ENCODE measurements at regions not wholly inside any gene's neighbourhood (a gene's known extent, or its start where the extent isn't known, plus 50 kb on each side); places are given as distances from the start of the nearest gene placed in this dataset.

GRCh38 chr2:217749008-217749407 is 253.8 kb downstream of the TNS1 start:
- Histone ChIP-seq H3K27ac (ENCODE audit: low read length) (peak overlapping the region; percentile 11), H3K4me3 (ENCODE audit: low read length) (no peak overlapping the region), H3K36me3 (ENCODE audit: control insufficient read depth, insufficient read depth, low read length) (no peaks in the 10 kb centered on the region), H3K4me1 (ENCODE audit: control insufficient read depth, insufficient read depth, low read length) (peaks cover 58% of the 10 kb centered on the region), H3K9me3 (replicated peaks; ENCODE audit: control insufficient read depth, low read depth, low read length) (peaks cover 5% of the 10 kb centered on the region), H3K27me3 (ENCODE audit: control insufficient read depth, insufficient read depth, low read length) (no peaks in the 10 kb centered on the region)
- 30% methylated on average over 3 of the region's 5 CpGs for WGBS (ENCODE audit: insufficient coverage)
- peak; percentile 44 for DNase-seq

- 73% methylated on average over 2 of the region's 3 CpGs for WGBS (ENCODE audit: insufficient coverage)
- DNase-seq = no peak
- Histone ChIP-seq H3K4me3 (ENCODE audit: low read length) (no peak overlapping the region), H3K27me3 (ENCODE audit: control insufficient read depth, insufficient read depth, low read length) (no peaks in the 10 kb centered on the region), H3K27ac (ENCODE audit: low read length) (no peak overlapping the region), H3K36me3 (ENCODE audit: control insufficient read depth, insufficient read depth, low read length) (no peaks in the 10 kb centered on the region), H3K4me1 (ENCODE audit: control insufficient read depth, insufficient read depth, low read length) (peaks cover 60% of the 10 kb centered on the region), H3K9me3 (replicated peaks; ENCODE audit: control insufficient read depth, low read depth, low read length) (peaks cover 5% of the 10 kb centered on the region)
These were observed 256.0 kb downstream of the TNS1 start for GRCh38 chr2:217746808-217747207.

GRCh38 chr2:217743966-217744761 is 258.6 kb downstream of the TNS1 start:
- peak; percentile 91 for DNase-seq
- H3K4me1 ChIP-seq (ENCODE audit: control insufficient read depth, insufficient read depth, low read length) = peaks cover 71% of the 10 kb centered on the region
- peak overlapping the region; percentile 79 for H3K27ac ChIP-seq (ENCODE audit: low read length)
- no peak overlapping the region for H3K4me3 ChIP-seq (ENCODE audit: low read length)
- H3K36me3 ChIP-seq (ENCODE audit: control insufficient read depth, insufficient read depth, low read length) = no peaks in the 10 kb centered on the region
- no peaks in the 10 kb centered on the region for H3K27me3 ChIP-seq (ENCODE audit: control insufficient read depth, insufficient read depth, low read length)
- 15% methylated on average over 1 of the region's 6 CpGs for WGBS (ENCODE audit: insufficient coverage)
- peaks cover 5% of the 10 kb centered on the region for H3K9me3 ChIP-seq (replicated peaks; ENCODE audit: control insufficient read depth, low read depth, low read length)

GRCh38 chr2:217743407-217743806 is 259.4 kb downstream of the TNS1 start:
- WGBS (ENCODE audit: insufficient coverage) = 100% methylated on average over 1 of the region's 2 CpGs
- H3K9me3 ChIP-seq (replicated peaks; ENCODE audit: control insufficient read depth, low read depth, low read length) = peaks cover 5% of the 10 kb centered on the region
- peaks cover 3% of the 10 kb centered on the region for H3K36me3 ChIP-seq (ENCODE audit: control insufficient read depth, insufficient read depth, low read length)
- no peaks in the 10 kb centered on the region for H3K27me3 ChIP-seq (ENCODE audit: control insufficient read depth, insufficient read depth, low read length)
- peaks cover 72% of the 10 kb centered on the region for H3K4me1 ChIP-seq (ENCODE audit: control insufficient read depth, insufficient read depth, low read length)
- H3K4me3 ChIP-seq (ENCODE audit: low read length) = no peak overlapping the region
- no peak for DNase-seq
- peak overlapping the region; percentile 79 for H3K27ac ChIP-seq (ENCODE audit: low read length)

GRCh38 chr2:217742841-217743240 is 260.0 kb downstream of the TNS1 start:
- DNase-seq = peak; percentile 64
- H3K4me3 ChIP-seq (ENCODE audit: low read length) = no peak overlapping the region
- H3K36me3 ChIP-seq (ENCODE audit: control insufficient read depth, insufficient read depth, low read length) = peaks cover 7% of the 10 kb centered on the region
- peak overlapping the region; percentile 30 for H3K27ac ChIP-seq (ENCODE audit: low read length)
- H3K27me3 ChIP-seq (ENCODE audit: control insufficient read depth, insufficient read depth, low read length) = no peaks in the 10 kb centered on the region
- 73% methylated on average over 2 of the region's 5 CpGs for WGBS (ENCODE audit: insufficient coverage)
- H3K9me3 ChIP-seq (replicated peaks; ENCODE audit: control insufficient read depth, low read depth, low read length) = peaks cover 5% of the 10 kb centered on the region
- peaks cover 75% of the 10 kb centered on the region for H3K4me1 ChIP-seq (ENCODE audit: control insufficient read depth, insufficient read depth, low read length)

GRCh38 chr2:217742276-217742675 is 260.5 kb downstream of the TNS1 start:
- H3K36me3 ChIP-seq (ENCODE audit: control insufficient read depth, insufficient read depth, low read length) = peaks cover 7% of the 10 kb centered on the region
- DNase-seq = no peak
- no CpG with 5 or more reads among the region's 4 CpGs for WGBS (ENCODE audit: insufficient coverage)
- H3K4me1 ChIP-seq (ENCODE audit: control insufficient read depth, insufficient read depth, low read length) = peaks cover 72% of the 10 kb centered on the region
- H3K9me3 ChIP-seq (replicated peaks; ENCODE audit: control insufficient read depth, low read depth, low read length) = peaks cover 5% of the 10 kb centered on the region
- H3K27ac ChIP-seq (ENCODE audit: low read length) = peak overlapping the region; percentile 30
- no peak overlapping the region for H3K4me3 ChIP-seq (ENCODE audit: low read length)
- no peaks in the 10 kb centered on the region for H3K27me3 ChIP-seq (ENCODE audit: control insufficient read depth, insufficient read depth, low read length)

- H3K36me3 ChIP-seq (ENCODE audit: control insufficient read depth, insufficient read depth, low read length) = peaks cover 7% of the 10 kb centered on the region
- 94% methylated on average over 2 of the region's 6 CpGs for WGBS (ENCODE audit: insufficient coverage)
- no peaks in the 10 kb centered on the region for H3K27me3 ChIP-seq (ENCODE audit: control insufficient read depth, insufficient read depth, low read length)
- peak overlapping the region; percentile 87 for H3K27ac ChIP-seq (ENCODE audit: low read length)
- peaks cover 5% of the 10 kb centered on the region for H3K9me3 ChIP-seq (replicated peaks; ENCODE audit: control insufficient read depth, low read depth, low read length)
- DNase-seq = no peak
- H3K4me3 ChIP-seq (ENCODE audit: low read length) = no peak overlapping the region
- H3K4me1 ChIP-seq (ENCODE audit: control insufficient read depth, insufficient read depth, low read length) = peaks cover 68% of the 10 kb centered on the region
These were observed 261.3 kb downstream of the TNS1 start for GRCh38 chr2:217741381-217741955.

- Histone ChIP-seq H3K27me3 (ENCODE audit: control insufficient read depth, insufficient read depth, low read length) (no peaks in the 10 kb centered on the region), H3K27ac (ENCODE audit: low read length) (peak overlapping the region; percentile 87), H3K4me3 (ENCODE audit: low read length) (no peak overlapping the region), H3K36me3 (ENCODE audit: control insufficient read depth, insufficient read depth, low read length) (peaks cover 7% of the 10 kb centered on the region), H3K9me3 (replicated peaks; ENCODE audit: control insufficient read depth, low read depth, low read length) (peaks cover 5% of the 10 kb centered on the region), H3K4me1 (ENCODE audit: control insufficient read depth, insufficient read depth, low read length) (peaks cover 74% of the 10 kb centered on the region)
- WGBS (ENCODE audit: insufficient coverage) = 62% methylated on average over 6 of the region's 6 CpGs
- DNase-seq = peak; percentile 92
These were observed 262.0 kb downstream of the TNS1 start for GRCh38 chr2:217740756-217741155.

GRCh38 chr2:217740178-217740577 is 262.6 kb downstream of the TNS1 start:
- Histone ChIP-seq H3K36me3 (ENCODE audit: control insufficient read depth, insufficient read depth, low read length) (peaks cover 7% of the 10 kb centered on the region), H3K4me3 (ENCODE audit: low read length) (no peak overlapping the region), H3K27me3 (ENCODE audit: control insufficient read depth, insufficient read depth, low read length) (no peaks in the 10 kb centered on the region), H3K4me1 (ENCODE audit: control insufficient read depth, insufficient read depth, low read length) (peaks cover 77% of the 10 kb centered on the region), H3K9me3 (replicated peaks; ENCODE audit: control insufficient read depth, low read depth, low read length) (peaks cover 2% of the 10 kb centered on the region), H3K27ac (ENCODE audit: low read length) (peak overlapping the region; percentile 87)
- DNase-seq = peak; percentile 82
- WGBS (ENCODE audit: insufficient coverage) = 74% methylated on average over 3 of the region's 4 CpGs

GRCh38 chr2:217739741-217740140 is 263.1 kb downstream of the TNS1 start:
- no CpG with 5 or more reads among the region's 1 CpG for WGBS (ENCODE audit: insufficient coverage)
- peaks cover 74% of the 10 kb centered on the region for H3K4me1 ChIP-seq (ENCODE audit: control insufficient read depth, insufficient read depth, low read length)
- H3K27ac ChIP-seq (ENCODE audit: low read length) = peak overlapping the region; percentile 87

More at GRCh38 chr2:217739741-217740140, 263.1 kb downstream of the TNS1 start:
- H3K36me3 ChIP-seq (ENCODE audit: control insufficient read depth, insufficient read depth, low read length) = peaks cover 7% of the 10 kb centered on the region
- no peaks in the 10 kb centered on the region for H3K9me3 ChIP-seq (replicated peaks; ENCODE audit: control insufficient read depth, low read depth, low read length)
- no peaks in the 10 kb centered on the region for H3K27me3 ChIP-seq (ENCODE audit: control insufficient read depth, insufficient read depth, low read length)
- no peak overlapping the region for H3K4me3 ChIP-seq (ENCODE audit: low read length)
- DNase-seq = no peak

Measured in muscle of leg (tissue), 3 donors.